IPS DF 4.7 (cell line): ENCODE measurements at regions not wholly inside any gene's neighbourhood (a gene's known extent, or its start where the extent isn't known, plus 50 kb on each side); places are given as distances from the start of the nearest gene placed in this dataset.

Source experiments
- DNase-seq: peaks from one replicate; pipeline ENCODE4 v3.0.0-alpha.2; 2013; ENCODE audit warnings: low spot score; ENCODE audit errors: extremely low read depth

DNA sequence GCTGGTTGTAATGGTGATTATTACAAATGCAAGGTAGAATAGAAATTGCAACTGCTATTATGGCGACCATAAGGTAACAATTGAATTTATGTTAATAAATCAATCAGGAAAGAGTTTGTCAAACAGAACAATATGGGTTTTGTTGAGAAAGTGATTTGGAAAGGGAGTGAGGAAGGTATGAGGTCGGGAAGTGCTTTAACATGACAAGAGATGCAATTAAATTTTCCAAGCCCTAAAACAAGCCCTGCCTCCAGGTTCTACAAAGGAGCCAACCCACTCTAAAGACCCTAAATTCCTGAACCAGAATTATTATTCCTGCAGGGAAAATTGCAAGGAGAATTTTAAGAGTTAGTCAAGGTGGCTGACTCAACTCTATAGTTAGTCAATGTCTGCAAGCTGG, 363.7 kb downstream of the BMPER start:
- DNase-seq, result no peak

DNA sequence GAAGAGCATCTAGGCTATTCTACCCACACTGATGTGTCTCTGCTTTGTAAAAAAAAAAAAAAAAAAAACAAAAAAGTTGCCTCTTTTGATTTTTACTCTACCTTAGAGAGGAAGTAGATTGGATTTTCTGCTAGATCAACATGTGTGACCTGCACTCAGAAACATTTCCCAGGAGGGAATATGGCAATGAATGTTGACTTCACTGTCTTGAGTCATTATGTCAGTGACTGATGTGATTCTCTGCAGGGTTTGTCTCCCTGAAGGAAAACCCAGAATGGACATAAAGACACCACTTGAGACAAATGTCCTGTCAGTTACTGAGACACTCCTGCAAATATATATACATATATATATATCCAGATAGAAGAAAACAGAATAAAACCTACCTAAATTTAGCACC, 370.3 kb downstream of the BMPER start:
- no peak for DNase-seq

DNA sequence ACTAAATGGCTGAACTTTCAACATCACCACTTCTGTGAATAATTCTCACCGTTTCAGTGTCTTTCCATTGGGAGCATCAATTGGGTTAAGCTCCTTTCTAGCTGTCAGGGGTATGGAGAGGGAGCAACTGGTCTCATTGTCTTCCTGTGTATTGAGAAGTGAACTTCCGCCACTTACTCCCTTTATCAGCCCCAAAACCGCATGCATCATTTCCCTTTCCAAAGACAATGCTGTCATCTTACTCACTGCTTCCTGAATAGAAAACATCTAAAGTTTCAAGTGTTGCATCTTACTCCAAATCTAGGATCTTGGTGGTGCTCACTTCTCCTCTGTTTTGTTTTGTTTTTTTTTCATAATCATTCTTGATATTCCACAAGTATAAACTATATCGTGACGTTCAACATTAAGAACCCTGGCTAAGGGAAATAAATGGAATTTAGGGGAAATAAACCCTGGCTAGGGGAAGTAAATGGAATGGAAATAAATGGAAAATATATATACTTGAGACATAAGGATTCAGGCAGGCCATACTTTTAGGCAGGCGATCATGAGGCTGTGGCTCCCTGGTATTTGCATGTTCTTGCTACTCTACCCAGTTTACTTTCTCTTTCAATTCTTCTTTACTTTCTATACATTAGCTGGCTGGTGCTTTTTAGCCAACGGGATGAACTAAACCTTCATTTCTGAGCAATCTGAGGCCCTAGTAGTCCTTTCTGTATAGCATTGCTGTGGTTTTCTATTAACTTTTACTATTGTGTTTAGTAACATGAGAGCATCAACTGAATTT, 371.9 kb downstream of the BMPER start:
- no peak for DNase-seq

DNA sequence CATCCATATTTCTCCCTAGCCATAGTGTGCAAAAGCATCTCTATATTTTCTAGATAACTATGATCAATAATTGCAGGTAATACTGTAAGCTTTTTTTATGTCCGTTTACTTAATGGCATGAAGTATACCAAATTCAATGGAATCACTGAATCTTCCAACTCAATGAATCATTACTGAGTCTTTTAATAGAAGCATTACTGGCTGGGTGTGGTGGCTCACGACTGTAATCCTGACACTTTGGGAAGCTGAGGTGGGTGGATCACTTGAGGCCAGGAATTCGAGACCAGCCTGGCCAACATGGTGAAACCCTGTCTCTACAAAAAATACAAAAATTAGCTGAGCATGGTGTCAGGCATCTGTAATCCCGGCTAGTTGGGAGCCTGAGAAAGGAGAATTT, 372.5 kb downstream of the BMPER start:
- no peak for DNase-seq

DNA sequence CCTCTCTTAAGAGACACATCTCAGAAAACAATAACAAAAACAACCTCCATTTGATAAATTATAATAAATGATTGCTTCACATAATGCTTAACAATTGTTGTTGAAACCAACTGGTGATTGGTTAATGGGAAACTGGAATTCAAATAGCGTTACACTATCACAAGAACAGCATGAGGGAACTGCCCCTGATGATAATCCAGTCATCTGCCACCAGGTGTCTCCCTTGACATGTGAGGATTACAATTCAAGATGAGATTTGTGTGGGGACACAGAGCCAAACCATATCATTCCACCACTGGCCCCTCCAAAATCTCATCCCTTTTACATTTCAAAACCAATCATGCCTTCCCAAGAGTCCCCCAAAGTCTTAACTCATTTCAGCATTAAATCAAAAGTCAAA, 375.9 kb downstream of the BMPER start:
- no peak for DNase-seq

DNA sequence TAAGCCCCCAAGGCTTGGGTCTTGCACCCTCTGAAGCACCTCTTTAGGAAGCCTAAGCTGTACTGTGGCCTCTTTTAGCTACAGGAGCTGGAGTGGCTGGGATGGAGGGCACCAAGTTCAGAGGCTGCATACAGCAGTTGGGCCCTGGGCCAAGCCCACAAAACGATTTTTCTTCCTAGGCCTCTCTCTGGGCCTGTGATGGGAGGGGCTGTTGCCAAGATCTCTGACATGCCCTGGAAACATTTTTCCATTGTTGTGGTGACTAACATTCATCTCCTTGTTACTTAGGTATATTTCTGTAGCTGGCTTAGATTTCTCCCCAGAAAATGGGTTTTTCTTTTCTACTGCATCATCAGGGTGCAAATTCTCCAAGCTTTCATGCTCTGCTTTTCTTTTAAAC, 375.7 kb upstream of the NPSR1 start:
- no peak for DNase-seq

DNA sequence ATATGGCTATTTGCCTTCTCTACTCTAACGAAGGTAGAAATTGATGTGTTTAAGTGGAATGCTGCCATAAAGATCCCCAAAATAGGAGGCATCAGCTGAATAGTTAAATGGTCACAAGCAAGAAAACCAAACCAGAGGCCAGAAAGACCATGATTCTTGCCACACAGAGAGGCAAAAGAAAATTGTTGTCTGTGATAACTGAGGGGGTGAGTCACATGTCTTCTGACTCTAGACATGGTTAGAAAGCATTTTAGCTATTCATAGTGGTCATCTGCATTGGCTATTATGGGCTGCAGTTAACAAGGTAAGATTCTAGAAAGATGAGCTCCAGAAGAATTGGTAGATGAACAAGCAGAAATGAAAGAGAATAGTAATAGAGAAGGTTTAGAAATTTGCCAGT, 361.4 kb upstream of the NPSR1 start:
- DNase-seq, result no peak

DNA sequence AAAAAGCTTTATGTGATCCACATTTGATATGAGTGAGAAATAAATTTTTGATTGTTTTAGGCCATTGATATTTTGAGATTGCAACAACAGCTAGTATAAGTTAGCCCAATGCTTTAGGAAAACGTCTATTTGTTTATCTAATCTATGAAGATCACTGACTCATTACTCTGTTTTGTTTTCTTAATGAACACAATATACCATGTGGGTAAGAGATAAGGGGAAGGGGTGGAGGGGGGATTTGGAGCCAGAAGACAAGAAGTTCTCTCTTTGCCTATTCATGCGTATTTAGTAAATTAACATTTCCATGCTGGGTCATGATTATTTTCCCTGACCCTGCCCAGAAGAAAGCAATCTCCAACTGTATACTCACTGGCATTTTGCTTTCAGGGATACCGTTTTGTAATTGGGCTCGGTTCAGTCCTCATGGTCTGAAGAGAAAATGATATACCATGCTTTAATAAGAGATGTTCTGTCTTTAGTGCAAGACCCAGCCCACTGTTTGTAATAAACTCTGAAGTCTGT, 359.5 kb upstream of the NPSR1 start:
- DNase-seq, result no peak

DNA sequence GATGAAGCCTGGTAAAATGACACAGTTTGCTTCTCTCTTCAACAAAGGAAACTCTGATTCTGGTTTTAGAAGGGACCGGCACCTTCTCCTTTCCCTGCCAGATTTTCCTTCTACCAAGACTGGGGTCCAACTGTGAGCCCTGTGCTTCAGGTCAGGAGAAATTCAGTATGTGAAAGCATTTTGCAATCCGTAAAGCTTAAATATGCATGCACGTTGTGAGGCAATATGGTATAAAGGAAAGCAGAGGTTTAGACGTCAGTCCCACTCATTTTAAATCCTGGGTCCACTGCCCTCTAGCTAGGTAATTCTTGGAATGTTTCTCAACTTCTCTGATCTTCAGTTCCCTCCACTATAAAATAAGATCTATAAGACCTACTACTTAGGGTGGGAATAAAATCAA, 359.0 kb upstream of the NPSR1 start:
- DNase-seq, result no peak

DNA sequence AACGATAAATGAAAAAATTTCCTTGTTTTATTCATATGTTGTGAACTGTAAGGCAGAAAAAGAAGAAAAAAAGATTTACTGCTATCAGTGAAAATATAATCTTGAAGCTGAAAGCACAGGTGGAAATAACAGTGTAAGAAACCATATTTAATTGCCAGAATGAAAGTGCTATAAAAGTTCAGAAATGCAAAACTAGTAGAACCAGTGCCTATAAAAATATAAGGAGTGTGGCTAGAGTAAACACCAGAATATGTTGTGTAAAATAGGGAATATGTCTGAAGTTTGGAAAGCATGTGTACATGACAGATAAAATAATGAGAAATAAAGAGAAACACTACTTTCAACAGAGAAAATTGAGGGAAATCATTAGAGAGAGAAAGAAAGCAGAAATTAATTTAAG, 350.5 kb upstream of the NPSR1 start:
- no peak for DNase-seq

DNA sequence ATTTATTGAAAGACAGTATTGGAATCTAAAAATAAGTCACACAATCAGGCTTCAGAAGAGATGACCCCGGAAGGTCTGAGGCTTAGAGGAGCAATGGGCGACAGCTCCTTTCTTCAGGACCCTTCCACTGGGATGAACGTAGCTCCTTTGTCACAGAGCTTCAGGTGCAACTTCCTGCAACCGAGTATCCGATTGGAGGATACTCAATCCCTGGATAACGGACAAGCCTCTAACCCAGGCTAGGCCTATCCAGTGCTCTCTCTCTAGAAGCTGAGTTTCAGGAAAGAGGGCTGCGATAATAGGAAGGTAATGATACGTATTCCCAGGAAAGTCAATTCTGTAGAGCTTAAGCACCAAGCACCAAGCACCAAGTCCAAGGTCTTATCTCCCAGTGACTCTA, 349.4 kb upstream of the NPSR1 start:
- DNase-seq, result no peak

DNA sequence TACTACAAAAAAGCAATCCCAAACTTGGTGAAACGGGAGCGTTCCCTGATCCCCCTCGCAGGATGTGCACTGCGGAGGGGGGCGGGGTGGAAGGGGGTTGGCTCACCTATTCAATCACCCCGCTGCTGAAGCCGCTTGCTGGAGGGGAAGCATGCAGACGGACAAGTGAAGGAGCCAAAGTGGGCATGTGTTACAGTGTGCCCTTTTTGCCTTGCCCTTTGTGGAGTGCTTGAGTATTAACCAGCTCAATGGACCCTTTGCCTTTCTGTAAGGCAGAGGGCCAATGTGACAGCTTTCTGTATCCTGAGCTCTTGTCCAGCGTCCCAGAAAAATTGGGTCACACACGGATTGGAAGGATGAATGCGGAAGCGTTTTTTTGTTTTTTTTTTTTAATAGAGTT, 348.9 kb upstream of the NPSR1 start:
- DNase-seq, result no peak

DNA sequence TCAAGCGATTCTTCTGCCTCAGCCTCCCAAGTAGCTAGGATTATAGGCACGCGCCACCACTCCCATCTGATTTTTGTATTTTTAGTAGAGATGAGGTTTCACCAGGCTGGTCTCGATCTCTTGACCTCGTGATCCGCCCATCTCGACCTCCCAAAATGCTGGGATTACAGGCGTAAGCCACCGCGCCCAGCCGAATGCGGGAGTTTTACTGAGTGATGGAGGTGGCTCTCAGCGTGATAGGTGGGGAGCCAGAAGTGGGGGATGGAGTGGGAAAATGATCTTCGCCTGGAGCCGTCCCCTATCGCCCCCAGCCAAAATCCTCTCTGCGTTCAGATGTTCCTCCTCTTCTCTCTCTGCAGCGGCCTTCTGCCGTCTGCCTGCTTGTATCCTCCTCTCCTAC, 348.4 kb upstream of the NPSR1 start:
- DNase-seq, result no peak

DNA sequence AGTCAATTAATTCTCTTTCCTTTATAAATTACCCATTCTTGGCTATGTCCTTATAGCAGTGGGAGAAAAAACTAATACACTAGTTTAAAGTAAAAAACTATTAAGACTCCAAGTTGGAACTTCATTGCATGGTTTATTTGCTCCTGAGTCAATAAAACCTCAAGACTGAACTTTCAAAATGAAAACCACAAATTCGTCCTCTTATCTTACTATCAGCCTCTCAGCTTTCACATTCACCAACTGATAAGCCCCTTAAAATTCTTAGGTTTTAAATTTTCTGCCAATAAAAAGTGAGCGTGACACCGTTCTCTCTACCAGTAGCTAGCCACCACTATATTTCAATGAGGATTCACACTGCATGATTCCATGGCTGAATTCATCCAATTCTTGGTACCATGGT, 346.4 kb upstream of the NPSR1 start:
- no peak for DNase-seq

DNA sequence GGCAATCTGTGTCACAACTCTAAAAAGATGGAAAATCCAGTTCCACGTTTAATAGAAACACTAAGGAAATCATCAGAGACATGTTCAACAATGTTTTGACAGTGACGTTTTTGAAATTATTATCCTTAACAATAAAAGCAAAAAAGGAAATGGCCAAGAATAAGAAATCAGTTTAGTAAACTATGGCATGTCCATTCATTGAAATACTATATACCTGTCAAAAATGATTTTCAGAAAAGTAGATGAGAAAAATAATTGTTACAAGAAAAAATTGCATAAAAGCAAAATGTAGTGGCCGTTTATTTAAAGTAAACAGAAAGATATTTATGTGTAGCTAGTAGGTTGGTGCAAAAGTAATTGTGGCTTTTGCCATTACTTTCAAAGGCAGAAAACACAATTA, 345.4 kb upstream of the NPSR1 start:
- no peak for DNase-seq

DNA sequence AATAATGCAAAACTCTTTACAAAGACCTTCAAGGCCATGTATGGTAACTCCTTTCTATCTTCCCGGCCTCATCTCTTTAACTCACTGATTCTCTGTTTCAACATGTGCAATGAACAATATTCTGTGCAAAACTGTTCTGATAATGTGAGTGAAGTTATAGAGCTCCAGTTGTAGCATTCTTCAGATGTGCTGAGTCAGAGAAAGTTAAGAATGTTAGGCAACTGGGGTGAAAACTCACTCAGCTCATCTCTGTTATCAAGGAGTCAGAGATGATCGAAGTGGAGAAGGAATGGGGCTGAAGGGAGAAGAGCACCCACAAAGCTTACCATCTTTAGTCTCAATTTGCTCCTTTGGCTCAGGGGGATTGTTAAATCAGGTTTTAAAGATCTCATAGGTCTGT, 344.7 kb upstream of the NPSR1 start:
- no peak for DNase-seq

DNA sequence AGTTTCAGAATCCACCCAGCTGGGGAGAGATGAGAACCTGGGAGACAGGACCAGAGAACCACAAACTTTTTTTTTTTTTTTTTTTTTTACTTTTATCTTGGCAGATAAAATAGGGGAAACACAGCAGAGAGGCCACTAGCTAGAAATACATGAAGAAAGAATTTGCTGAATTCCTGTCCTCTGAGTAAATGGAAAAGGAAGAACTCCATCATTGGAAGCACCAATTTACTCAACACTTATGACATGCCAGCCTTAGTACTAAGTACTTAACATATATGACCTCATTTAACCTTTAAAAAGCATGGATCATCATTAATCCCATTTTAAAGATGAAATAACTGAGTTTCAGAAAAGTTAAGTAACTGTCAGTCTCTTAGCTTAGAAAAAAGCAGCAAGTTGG, 343.0 kb upstream of the NPSR1 start:
- no peak for DNase-seq

DNA sequence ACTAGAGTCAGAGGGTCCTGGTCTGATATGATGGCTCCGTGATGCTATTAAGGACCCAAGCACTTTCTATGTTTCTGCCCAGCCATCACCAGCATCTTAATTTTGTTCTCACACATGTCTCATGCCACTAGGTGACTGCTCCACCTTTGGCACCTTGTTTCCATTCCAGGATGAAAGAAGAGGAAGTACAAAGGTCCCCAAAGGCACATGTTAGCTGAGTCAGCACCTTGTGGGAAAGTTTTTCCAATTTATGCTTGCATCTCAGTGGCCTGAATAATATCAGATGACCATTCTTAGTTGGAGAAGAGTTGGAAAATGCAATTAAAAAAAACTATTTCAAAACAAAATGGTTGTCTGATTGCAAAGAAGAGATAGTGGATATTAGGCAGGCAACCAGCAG, 341.0 kb upstream of the NPSR1 start:
- no peak for DNase-seq

DNA sequence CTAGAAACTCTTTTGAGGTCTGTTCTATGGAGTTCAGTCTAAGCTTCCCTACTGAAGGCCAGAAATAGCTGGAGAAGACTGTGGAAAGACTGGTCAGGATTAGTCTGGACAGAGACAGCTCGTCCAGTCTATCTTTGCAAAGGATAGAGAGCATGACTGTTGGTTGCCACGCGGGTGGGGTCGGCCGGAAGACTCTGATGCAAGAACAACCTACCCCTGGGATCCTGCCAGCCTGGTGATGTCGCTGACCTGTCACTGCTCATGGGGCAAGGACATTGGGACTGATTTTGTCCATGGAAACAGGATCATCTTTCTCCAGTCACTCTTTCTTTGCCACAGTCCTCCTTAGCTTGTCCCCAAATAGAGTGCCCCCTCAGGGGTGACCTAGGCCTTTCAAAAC, 337.6 kb upstream of the NPSR1 start:
- no peak for DNase-seq

DNA sequence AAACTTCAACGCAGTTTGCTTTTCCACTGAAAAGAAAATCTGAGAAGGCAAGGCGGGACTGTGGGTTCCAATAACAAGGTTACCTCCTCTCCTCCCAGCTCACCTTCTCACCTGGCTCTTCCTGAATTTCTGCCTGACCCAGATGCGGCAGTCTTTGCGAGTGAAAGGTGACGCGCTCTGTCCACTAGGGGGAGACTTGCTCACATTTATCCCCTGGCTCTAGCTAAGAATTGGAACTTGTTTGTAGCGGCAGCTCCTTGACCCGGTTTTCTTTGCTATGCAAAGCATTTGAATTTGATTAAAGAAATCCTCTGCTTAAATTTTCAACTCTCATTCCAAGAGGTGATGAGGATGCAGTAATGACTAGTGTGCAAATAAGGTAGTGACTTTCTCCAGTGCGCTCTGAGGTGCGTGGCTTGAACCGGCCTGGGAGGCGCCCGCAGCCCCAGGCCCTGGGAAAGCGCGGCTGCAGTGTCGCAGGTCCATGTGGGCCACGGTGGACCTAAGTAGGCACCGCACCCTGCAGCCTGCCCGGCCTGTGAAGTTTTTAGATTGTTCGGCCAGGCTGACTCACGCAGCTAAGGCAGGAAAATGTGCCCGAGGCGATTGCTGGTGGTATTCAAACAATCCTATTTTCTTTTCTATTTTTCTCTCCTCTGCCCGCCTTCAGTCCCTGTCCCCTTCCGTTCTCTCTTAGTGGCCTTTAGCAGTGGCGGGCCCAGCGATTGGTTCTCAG, 336.9 kb upstream of the NPSR1 start:
- DNase-seq, result peak; percentile 51

DNA sequence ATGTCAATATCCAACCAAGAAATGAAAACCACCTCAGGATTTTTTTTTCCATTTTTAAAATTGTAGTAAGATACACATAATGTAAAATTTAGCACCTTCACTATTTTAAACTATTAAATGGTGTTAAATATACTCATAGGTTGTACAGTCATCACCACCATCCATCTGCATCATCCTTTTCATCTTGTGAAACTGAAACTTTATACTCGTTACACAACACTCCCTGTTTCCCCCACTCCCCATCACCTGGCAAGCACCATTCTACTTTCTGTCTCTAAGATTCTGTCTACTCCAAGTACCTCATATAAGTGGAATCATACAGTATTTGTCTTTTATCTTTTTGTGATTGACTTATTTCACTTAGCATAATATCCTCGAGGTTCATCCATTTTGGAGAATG, 335.2 kb upstream of the NPSR1 start:
- DNase-seq, result no peak

DNA sequence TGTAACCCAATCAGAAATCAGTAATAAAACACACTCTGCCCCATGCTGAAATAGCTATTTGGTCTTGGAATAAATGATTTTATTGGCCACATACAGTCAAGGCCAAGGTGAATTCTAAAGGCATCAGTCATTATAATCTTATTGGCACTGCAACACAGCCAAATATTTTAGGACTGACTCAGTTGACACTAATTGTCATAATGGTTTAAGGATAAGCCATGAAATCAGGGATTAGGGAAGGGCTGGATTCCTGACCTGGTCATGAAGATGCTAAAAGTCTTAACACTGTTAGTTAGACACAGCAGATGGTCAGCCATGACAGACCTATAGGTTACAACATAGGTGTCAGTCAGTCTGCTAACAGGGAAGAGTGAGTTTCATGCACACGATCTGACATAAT, 330.3 kb upstream of the NPSR1 start:
- no peak for DNase-seq

DNA sequence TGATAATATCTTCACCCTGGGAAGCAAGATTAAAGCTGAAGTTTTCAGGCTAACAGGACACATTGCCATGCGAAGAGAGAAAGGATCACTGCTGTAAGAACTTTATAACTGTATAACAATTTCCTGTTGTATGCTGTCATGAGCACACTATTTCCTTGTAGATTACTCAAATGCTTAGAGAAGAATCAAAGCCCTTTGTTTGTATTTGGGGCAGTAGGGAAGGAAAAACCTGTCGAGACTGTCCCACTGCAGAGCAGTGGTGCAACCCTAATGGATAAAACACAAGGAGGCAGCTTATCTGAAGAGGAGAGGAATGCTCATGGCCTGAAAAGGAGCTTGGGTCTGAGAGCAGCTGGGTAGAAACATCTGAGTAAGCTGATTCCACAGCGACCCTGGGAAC, 327.7 kb upstream of the NPSR1 start:
- DNase-seq, result no peak
